Fibroblast of mammary gland (primary cell): ENCODE measurements at regions not wholly inside any gene's neighbourhood (a gene's known extent, or its start where the extent isn't known, plus 50 kb on each side); places are given as distances from the start of the nearest gene placed in this dataset.

Experiments used
- DNase-seq: peaks from one replicate; pipeline ENCODE4 v3.0.0-alpha.2; 2010; ENCODE audit warnings: low read depth
- H3K4me3 ChIP-seq: 2 replicates; pipeline ENCODE4 v1.5.1; 2011; ENCODE audit warnings: low read depth, mild to moderate bottlenecking, low read length, moderate library complexity; ENCODE audit not compliant: control insufficient read depth
- TF ChIP-seq, protein P1 (sequence below): conservative IDR thresholded peaks from 2 replicates; pipeline ENCODE4 v1.5.1; 2011; ENCODE audit warnings: low read depth, low read length, inconsistent platforms; ENCODE audit not compliant: control insufficient read depth, insufficient read depth

DNA sequence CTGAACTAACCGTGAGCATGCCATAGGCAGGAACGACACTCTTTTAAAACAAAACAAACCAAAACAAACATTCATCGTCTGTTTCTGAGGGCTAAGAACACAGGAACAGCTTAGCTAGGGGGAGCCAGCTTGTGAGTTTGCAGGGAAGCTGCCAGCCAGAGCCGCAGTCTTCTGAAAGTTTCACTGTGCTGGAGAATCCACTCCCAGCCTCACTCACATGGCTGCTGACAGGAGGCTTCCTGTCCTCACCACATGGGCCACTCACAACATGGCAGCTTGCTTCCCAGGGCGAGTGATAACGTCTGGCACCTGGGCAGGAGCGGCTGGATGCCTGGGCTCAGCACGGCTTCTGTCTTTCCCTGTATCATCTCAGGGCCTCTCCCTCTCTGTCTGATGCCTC lies 275.2 kb downstream of the MSX2 start:
- TF ChIP-seq, protein P1, sequence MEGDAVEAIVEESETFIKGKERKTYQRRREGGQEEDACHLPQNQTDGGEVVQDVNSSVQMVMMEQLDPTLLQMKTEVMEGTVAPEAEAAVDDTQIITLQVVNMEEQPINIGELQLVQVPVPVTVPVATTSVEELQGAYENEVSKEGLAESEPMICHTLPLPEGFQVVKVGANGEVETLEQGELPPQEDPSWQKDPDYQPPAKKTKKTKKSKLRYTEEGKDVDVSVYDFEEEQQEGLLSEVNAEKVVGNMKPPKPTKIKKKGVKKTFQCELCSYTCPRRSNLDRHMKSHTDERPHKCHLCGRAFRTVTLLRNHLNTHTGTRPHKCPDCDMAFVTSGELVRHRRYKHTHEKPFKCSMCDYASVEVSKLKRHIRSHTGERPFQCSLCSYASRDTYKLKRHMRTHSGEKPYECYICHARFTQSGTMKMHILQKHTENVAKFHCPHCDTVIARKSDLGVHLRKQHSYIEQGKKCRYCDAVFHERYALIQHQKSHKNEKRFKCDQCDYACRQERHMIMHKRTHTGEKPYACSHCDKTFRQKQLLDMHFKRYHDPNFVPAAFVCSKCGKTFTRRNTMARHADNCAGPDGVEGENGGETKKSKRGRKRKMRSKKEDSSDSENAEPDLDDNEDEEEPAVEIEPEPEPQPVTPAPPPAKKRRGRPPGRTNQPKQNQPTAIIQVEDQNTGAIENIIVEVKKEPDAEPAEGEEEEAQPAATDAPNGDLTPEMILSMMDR = no peak
- DNase-seq = no peak

DNA sequence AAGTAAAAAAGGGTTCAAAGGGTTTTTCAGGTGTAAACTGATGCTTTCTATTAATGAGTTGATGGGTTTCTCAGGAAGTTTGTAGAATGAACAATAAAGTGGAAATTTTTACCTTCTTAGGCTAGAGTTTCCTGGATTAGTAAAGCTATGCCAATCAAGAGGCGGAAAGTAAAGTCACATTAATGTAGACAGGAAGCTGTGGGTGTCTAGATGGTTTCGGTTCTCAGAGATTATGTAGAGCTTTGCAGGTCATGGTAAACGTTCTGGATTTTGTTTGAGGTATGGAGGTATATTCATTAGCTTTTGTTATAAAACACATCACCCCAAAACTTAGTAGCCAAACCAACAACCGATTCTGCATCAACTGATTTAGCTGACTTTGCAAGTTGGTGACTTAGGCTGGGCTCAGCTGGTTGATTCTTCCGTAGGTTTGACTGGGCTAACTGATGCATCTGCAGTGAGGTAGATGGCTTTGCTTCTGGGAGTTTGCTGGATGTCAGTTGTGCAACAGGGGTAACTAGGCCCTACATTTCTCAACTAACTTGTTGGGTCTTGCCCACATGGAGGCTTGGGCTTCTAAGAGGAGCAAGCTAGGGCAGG lies 273.8 kb downstream of the MSX2 start:
- DNase-seq = no peak
- TF ChIP-seq, protein P1 = no peak
- no peak overlapping the region for H3K4me3 ChIP-seq

More for the DNA sequence above, 275.2 kb downstream of the MSX2 start:
- H3K4me3 ChIP-seq = no peak overlapping the region

DNA sequence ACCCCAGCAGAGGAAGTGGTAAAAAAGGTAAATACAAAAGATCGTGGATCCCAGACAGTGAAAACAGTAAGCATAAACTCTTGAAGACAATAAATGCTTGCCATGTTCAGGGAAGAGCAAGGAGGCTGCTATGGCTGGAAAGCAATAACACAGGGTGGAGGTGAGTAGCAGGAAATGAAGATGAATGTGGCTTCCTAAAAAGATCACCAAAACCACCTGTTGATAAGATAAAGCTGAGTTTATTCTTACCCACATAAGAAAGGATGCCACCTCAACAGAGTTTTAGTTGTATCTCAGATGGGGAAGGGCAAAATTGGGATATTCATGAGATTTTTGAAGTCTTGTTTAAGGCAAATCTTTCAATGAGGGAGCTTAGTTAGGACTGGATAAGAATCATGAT lies 273.3 kb downstream of the MSX2 start:
- no peak overlapping the region for H3K4me3 ChIP-seq
- no peak for DNase-seq
- TF ChIP-seq, protein P1 = no peak

DNA sequence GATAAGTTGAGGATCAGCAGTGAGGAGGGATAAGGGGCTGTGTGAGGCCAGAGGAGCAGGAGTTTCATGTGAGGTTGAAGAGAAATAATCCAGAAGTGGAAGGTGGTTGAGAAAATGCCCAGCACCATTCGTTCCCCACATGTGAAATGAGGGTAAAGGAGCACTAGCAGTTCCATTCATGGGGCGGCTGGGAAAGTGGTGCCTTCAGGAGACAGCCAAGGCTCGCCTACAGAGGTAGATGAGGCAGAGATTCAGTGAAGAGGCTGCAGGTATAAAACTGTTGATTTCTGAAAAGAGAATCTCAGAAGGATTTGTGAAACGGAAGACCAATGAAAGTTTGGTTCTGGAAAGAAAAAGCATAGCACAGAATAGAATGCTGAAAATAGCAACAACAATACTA lies 272.6 kb downstream of the MSX2 start:
- TF ChIP-seq, protein P1 = no peak
- no peak for DNase-seq

DNA sequence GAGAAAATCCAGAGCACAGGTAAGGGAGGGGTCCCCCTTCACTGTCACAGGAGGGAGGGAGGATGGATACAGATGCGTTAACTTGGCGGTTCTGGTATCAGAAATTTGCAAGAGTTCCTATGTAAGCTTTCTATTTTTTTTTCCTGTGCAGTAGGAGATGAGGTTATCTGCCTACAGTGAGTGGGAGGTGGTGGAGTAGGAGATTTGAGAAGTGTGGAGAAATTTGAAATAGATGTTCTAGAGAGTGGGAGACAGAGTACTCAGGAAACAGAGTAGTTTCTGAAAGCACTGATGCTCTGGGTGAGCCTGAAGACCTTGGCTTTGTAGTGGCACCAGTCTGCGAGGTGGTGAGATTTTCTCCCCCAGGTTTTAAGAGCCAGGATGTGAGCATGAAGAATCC lies 271.4 kb downstream of the MSX2 start:
- TF ChIP-seq, protein P1 = no peak
- no peak overlapping the region for H3K4me3 ChIP-seq
- no peak for DNase-seq

More for the DNA sequence above, 272.6 kb downstream of the MSX2 start:
- no peak overlapping the region for H3K4me3 ChIP-seq

DNA sequence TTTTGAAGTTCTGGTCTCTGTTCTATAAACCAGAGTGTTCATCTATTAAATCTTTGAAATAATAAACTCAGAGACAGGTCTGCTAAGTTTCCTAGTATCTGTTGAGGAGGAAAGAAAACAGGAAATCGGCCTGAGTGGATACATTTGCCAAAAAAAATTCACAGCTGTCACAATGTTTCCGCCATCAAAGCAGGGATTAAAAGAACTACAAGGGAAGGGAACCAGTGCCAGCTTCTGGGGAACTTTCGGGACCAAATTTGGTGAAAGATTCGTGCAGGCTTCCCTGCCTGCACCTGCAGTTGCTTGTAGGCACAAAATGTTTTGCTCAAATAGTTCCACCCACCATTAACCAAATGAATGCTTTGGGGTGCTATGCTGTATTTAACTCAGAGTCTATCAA lies 267.5 kb downstream of the MSX2 start:
- DNase-seq = no peak
- no peak overlapping the region for H3K4me3 ChIP-seq
- TF ChIP-seq, protein P1 = no peak

DNA sequence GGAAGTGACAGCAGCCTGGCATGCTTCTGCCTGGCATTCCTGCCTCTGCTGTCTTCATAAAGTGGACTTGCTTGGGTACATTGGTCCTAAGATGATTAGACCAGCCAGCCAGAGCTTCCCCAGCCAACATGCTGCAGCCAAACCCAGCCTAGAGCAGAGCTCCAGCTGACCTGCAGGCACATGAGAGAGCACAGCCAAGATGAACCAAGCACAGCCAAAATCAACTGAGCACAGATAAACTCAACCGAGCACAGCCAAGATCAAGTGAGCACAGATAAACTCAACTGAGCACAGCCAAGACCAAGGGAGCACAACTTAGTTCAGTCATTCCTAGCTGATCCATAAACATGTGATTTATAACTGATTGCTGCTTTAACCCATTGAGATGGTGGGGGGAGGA lies 266.5 kb downstream of the MSX2 start:
- TF ChIP-seq, protein P1 = no peak
- no peak for DNase-seq
- no peak overlapping the region for H3K4me3 ChIP-seq
